ENCODE measurements at regions not wholly inside any gene's neighbourhood (a gene's known extent, or its start where the extent isn't known, plus 50 kb on each side); places are given as distances from the start of the nearest gene placed in this dataset.
"Not testable (repeated sequence)": the region's sequence is repeated elsewhere in the genome, so short reads cannot be mapped to it uniquely, and the experiment has no call there.

- DNase-seq (ENCODE audit: low spot score) = no peak
- in situ Hi-C loops (cut with HindIII; ENCODE audit: low sequenced_read_pairs) = no loop called here
Observed at GRCh38 chr5:147072622-147073021, 162.2 kb upstream of the STK32A start.

- in situ Hi-C loops (cut with HindIII; ENCODE audit: low sequenced_read_pairs) = no loop called here
Observed at GRCh38 chr5:147073098-147073497, 161.7 kb upstream of the STK32A start.

GRCh38 chr5:147075187-147075586 is 159.6 kb upstream of the STK32A start:
- DNase-seq (ENCODE audit: low spot score) = no peak
- in situ Hi-C loops (cut with HindIII; ENCODE audit: low sequenced_read_pairs) = no loop called here

More at GRCh38 chr5:147073098-147073497, 161.7 kb upstream of the STK32A start:
- DNase-seq (ENCODE audit: low spot score) = no peak

- DNase-seq (ENCODE audit: low spot score) = no peak
- in situ Hi-C loops (cut with HindIII; ENCODE audit: low sequenced_read_pairs) = no loop called here
Observed at GRCh38 chr5:147080391-147080790, 154.4 kb upstream of the STK32A start.

- in situ Hi-C loops (cut with HindIII; ENCODE audit: low sequenced_read_pairs) = no loop called here
- DNase-seq (ENCODE audit: low spot score) = peak; percentile 40
Observed at GRCh38 chr5:147081311-147081764, 153.5 kb upstream of the STK32A start.

GRCh38 chr5:147084702-147085101 is 150.1 kb upstream of the STK32A start:
- in situ Hi-C loops (cut with HindIII; ENCODE audit: low sequenced_read_pairs) = no loop called here

GRCh38 chr5:147085409-147085808 is 149.4 kb upstream of the STK32A start:
- in situ Hi-C loops (cut with HindIII; ENCODE audit: low sequenced_read_pairs) = no loop called here
- no peak for DNase-seq (ENCODE audit: low spot score)

More at GRCh38 chr5:147084702-147085101, 150.1 kb upstream of the STK32A start:
- DNase-seq (ENCODE audit: low spot score) = no peak

- DNase-seq (ENCODE audit: low spot score) = no peak
- in situ Hi-C loops (cut with HindIII; ENCODE audit: low sequenced_read_pairs) = no loop called here
Observed at GRCh38 chr5:147092044-147092443, 142.8 kb upstream of the STK32A start.

- no peak for DNase-seq (ENCODE audit: low spot score)
- in situ Hi-C loops (cut with HindIII; ENCODE audit: low sequenced_read_pairs) = no loop called here
Observed at GRCh38 chr5:147093138-147093537, 141.7 kb upstream of the STK32A start.

- in situ Hi-C loops (cut with HindIII; ENCODE audit: low sequenced_read_pairs) = no loop called here
- no peak for DNase-seq (ENCODE audit: low spot score)
Observed at GRCh38 chr5:147095740-147096139, 139.1 kb upstream of the STK32A start.

- peak; percentile 48 for DNase-seq (ENCODE audit: low spot score)
- in situ Hi-C loops (cut with HindIII; ENCODE audit: low sequenced_read_pairs) = no loop called here
Observed at GRCh38 chr5:147098233-147098790, 136.5 kb upstream of the STK32A start.

- in situ Hi-C loops (cut with HindIII; ENCODE audit: low sequenced_read_pairs) = no loop called here
- no peak for DNase-seq (ENCODE audit: low spot score)
Observed at GRCh38 chr5:147101659-147102369, 133.0 kb upstream of the STK32A start.

GRCh38 chr5:147112899-147113298 is 121.9 kb upstream of the STK32A start:
- DNase-seq (ENCODE audit: low spot score) = no peak
- in situ Hi-C loops (cut with HindIII; ENCODE audit: low sequenced_read_pairs) = no loop called here

GRCh38 chr5:147113967-147114366 is 120.9 kb upstream of the STK32A start:
- in situ Hi-C loops (cut with HindIII; ENCODE audit: low sequenced_read_pairs) = no loop called here
- no peak for DNase-seq (ENCODE audit: low spot score)

GRCh38 chr5:147139759-147140158 is 95.1 kb upstream of the STK32A start:
- DNase-seq (ENCODE audit: low spot score) = not testable (repeated sequence)

GRCh38 chr5:147140558-147140957 is 94.3 kb upstream of the STK32A start:
- DNase-seq (ENCODE audit: low spot score) = no peak
- in situ Hi-C loops (cut with HindIII; ENCODE audit: low sequenced_read_pairs) = no loop called here

More at GRCh38 chr5:147139759-147140158, 95.1 kb upstream of the STK32A start:
- in situ Hi-C loops (cut with HindIII; ENCODE audit: low sequenced_read_pairs) = not testable (repeated sequence)

GRCh38 chr5:147141580-147141979 is 93.2 kb upstream of the STK32A start:
- in situ Hi-C loops (cut with HindIII; ENCODE audit: low sequenced_read_pairs) = not testable (repeated sequence)

GRCh38 chr5:147143215-147143614 is 91.6 kb upstream of the STK32A start:
- DNase-seq (ENCODE audit: low spot score) = no peak
- in situ Hi-C loops (cut with HindIII; ENCODE audit: low sequenced_read_pairs) = no loop called here

More at GRCh38 chr5:147141580-147141979, 93.2 kb upstream of the STK32A start:
- not testable (repeated sequence) for DNase-seq (ENCODE audit: low spot score)

- in situ Hi-C loops (cut with HindIII; ENCODE audit: low sequenced_read_pairs) = no loop called here
- no peak for DNase-seq (ENCODE audit: low spot score)
Observed at GRCh38 chr5:147145328-147145727, 89.5 kb upstream of the STK32A start.

- in situ Hi-C loops (cut with HindIII; ENCODE audit: low sequenced_read_pairs) = no loop called here
Observed at GRCh38 chr5:147148715-147149114, 86.1 kb upstream of the STK32A start.

GRCh38 chr5:147152086-147152485 is 82.7 kb upstream of the STK32A start:
- in situ Hi-C loops (cut with HindIII; ENCODE audit: low sequenced_read_pairs) = no loop called here
- DNase-seq (ENCODE audit: low spot score) = no peak

More at GRCh38 chr5:147148715-147149114, 86.1 kb upstream of the STK32A start:
- no peak for DNase-seq (ENCODE audit: low spot score)
